ENCODE measurements at regions not wholly inside any gene's neighbourhood (a gene's known extent, or its start where the extent isn't known, plus 50 kb on each side); places are given as distances from the start of the nearest gene placed in this dataset.
A peak's percentile ranks its signal among the peaks of the same experiment; 100 is the strongest.

GRCh38 chr3:72342450-72342849 lies 505.8 kb downstream of the SHQ1 start:
- no peak overlapping the region for H3K27ac ChIP-seq

GRCh38 chr3:72341920-72342319 lies 506.3 kb downstream of the SHQ1 start:
- Histone ChIP-seq H3K4me3 (no peak overlapping the region), H3K27ac (peak overlapping the region in 1 of 21 experiments; percentile 16)

More at GRCh38 chr3:72342450-72342849, 505.8 kb downstream of the SHQ1 start:
- H3K4me3 ChIP-seq: no peak overlapping the region

- Histone ChIP-seq H3K4me3 (no peak overlapping the region), H3K27ac (peak overlapping the region in 1 of 21 experiments; percentile 16)
These were observed 506.9 kb downstream of the SHQ1 start for GRCh38 chr3:72341380-72341770.

- Histone ChIP-seq H3K27ac (peak overlapping the region in 3 of 21 experiments; percentile 6 to 60 (median 37)), H3K4me3 (no peak overlapping the region)
These were observed 507.5 kb downstream of the SHQ1 start for GRCh38 chr3:72340476-72341379.

- peak overlapping the region in 3 of 21 experiments; percentile 8 to 60 (median 55) for H3K27ac ChIP-seq
- H3K4me3 ChIP-seq: no peak overlapping the region
These were observed 508.2 kb downstream of the SHQ1 start for GRCh38 chr3:72340056-72340455.

- Histone ChIP-seq H3K4me3 (no peak overlapping the region), H3K27ac (peak overlapping the region in 11 of 21 experiments; percentile 1 to 60 (median 25))
These were observed 508.6 kb downstream of the SHQ1 start for GRCh38 chr3:72339670-72340030.

- peak overlapping the region in 15 of 21 experiments; percentile 1 to 62 (median 27) for H3K27ac ChIP-seq
- H3K4me3 ChIP-seq: no peak overlapping the region
These were observed 509.1 kb downstream of the SHQ1 start for GRCh38 chr3:72338942-72339669.

- peak overlapping the region in 12 of 21 experiments; percentile 1 to 62 (median 26) for H3K27ac ChIP-seq
- no peak overlapping the region for H3K4me3 ChIP-seq
These were observed 509.9 kb downstream of the SHQ1 start for GRCh38 chr3:72338082-72338941.

- Histone ChIP-seq H3K4me3 (no peak overlapping the region), H3K27ac (peak overlapping the region in 3 of 21 experiments; percentile 9 to 62 (median 45))
These were observed 510.8 kb downstream of the SHQ1 start for GRCh38 chr3:72337480-72337855.

GRCh38 chr3:72336821-72337479 lies 511.3 kb downstream of the SHQ1 start:
- H3K4me3 ChIP-seq: no peak overlapping the region

GRCh38 chr3:72336114-72336651 lies 512.1 kb downstream of the SHQ1 start:
- no peak overlapping the region for H3K27ac ChIP-seq

More at GRCh38 chr3:72336821-72337479, 511.3 kb downstream of the SHQ1 start:
- no peak overlapping the region for H3K27ac ChIP-seq

GRCh38 chr3:72335458-72336095 lies 512.7 kb downstream of the SHQ1 start:
- H3K27ac ChIP-seq: no peak overlapping the region
- H3K4me3 ChIP-seq: no peak overlapping the region

More at GRCh38 chr3:72336114-72336651, 512.1 kb downstream of the SHQ1 start:
- no peak overlapping the region for H3K4me3 ChIP-seq

- H3K27ac ChIP-seq: no peak overlapping the region
- H3K4me3 ChIP-seq: no peak overlapping the region
These were observed 513.4 kb downstream of the SHQ1 start for GRCh38 chr3:72334681-72335457.

- Histone ChIP-seq H3K27ac (no peak overlapping the region), H3K4me3 (no peak overlapping the region)
These were observed 515.6 kb downstream of the SHQ1 start for GRCh38 chr3:72332689-72333088.

GRCh38 chr3:72332036-72332435 lies 516.2 kb downstream of the SHQ1 start:
- H3K4me3 ChIP-seq: no peak overlapping the region
- H3K27ac ChIP-seq: no peak overlapping the region

- no peak overlapping the region for H3K4me3 ChIP-seq
- no peak overlapping the region for H3K27ac ChIP-seq
These were observed 517.2 kb downstream of the SHQ1 start for GRCh38 chr3:72331076-72331475.

- no peak overlapping the region for H3K4me3 ChIP-seq
These were observed 518.9 kb downstream of the SHQ1 start for GRCh38 chr3:72329354-72329753.

More at GRCh38 chr3:72329354-72329753, 518.9 kb downstream of the SHQ1 start:
- H3K27ac ChIP-seq: no peak overlapping the region
